SK-N-SH (cell line): ENCODE measurements at regions not wholly inside any gene's neighbourhood (a gene's known extent, or its start where the extent isn't known, plus 50 kb on each side); places are given as distances from the start of the nearest gene placed in this dataset.

ENCODE experiments used
- CTCF ChIA-PET: fragments of 300-600, 350-600 bp; formaldehyde crosslinking; extraction: SDS; loops from one replicate; lab custom pipeline; 2021; lab: Yijun Ruan, JAX
- POLR2A ChIA-PET: fragments of 350-600 bp; sonication (Branson Sonifier 250); formaldehyde crosslinking; extraction: SDS; loops from one replicate; lab custom pipeline; 2020; ENCODE audit warnings: antibody characterized with exemption, inconsistent platforms; lab: Yijun Ruan, JAX
- DNase-seq: peaks from one replicate; pipeline ENCODE4 v3.0.0; 2012
- H2AFZ ChIP-seq: fragments of 200-600 bp; sonication (generic); 2 replicates; pipeline ENCODE4 v1.8.1; 2016; ENCODE audit warnings: antibody characterized with exemption, mild to moderate bottlenecking, low read depth
- H3F3A ChIP-seq: fragments of 200-600 bp; sonication (generic); replicated peaks from 2 replicates; pipeline ENCODE3; 2016; ENCODE audit warnings: antibody characterized with exemption, mild to moderate bottlenecking; ENCODE audit not compliant: insufficient read depth
- H3K27ac ChIP-seq, 2 experiments: fragments of 200-500 bp in 1 of 2; fragments of 200-600 bp in 1 of 2; sonication (Bioruptor generic) in 1 of 2; sonication (generic), shearing (Covaris generic) in 1 of 2; 2 replicates each; pipeline versions ENCODE4 v1.5.1 to v1.6.1; 2014 to 2016; ENCODE audit warnings: low read depth in 2 of 2, inconsistent platforms in 1 of 2, low read length in 1 of 2, mild to moderate bottlenecking in 1 of 2, mixed read lengths in 1 of 2
- H3K27me3 ChIP-seq: fragments of 200-600 bp; sonication (generic), shearing (Covaris generic); 2 replicates; pipeline ENCODE4 v1.6.1; 2016; ENCODE audit warnings: mixed run types; ENCODE audit not compliant: insufficient read depth
- H3K36me3 ChIP-seq, 2 experiments: fragments of 200-500 bp in 1 of 2; fragments of 200-600 bp in 1 of 2; sonication (Bioruptor generic) in 1 of 2; sonication (generic) in 1 of 2; replicated peaks in 1 of 2; 2 replicates each; pipeline versions ENCODE3 to v1.5.1; 2014 to 2016; ENCODE audit warnings: low read length in 1 of 2, mild to moderate bottlenecking in 1 of 2; ENCODE audit not compliant: insufficient read depth in 2 of 2, control insufficient read depth in 1 of 2
- H3K4me1 ChIP-seq, 2 experiments: fragments of 200-500 bp in 1 of 2; fragments of 200-600 bp in 1 of 2; sonication (Bioruptor generic) in 1 of 2; sonication (generic), shearing (Covaris generic) in 1 of 2; 2 replicates each; pipeline versions ENCODE4 v1.5.1 to v1.6.1; 2014 to 2016; ENCODE audit warnings: low read depth in 1 of 2, low read length in 1 of 2, mixed run types in 1 of 2; ENCODE audit not compliant: insufficient read depth in 2 of 2, control insufficient read depth in 1 of 2
- H3K4me2 ChIP-seq: fragments of 200-600 bp; sonication (generic), shearing (Covaris generic); 2 replicates; pipeline ENCODE4 v1.6.1; 2017; ENCODE audit warnings: mixed run types
- H3K4me3 ChIP-seq, 2 experiments: fragments of 200-500 bp in 1 of 2; fragments of 200-600 bp in 1 of 2; sonication (Bioruptor generic) in 1 of 2; sonication (generic), shearing (Covaris generic) in 1 of 2; 2 replicates each; pipeline versions ENCODE4 v1.5.1 to v1.8.1; 2014 to 2016; ENCODE audit warnings: low read depth in 2 of 2, inconsistent platforms in 1 of 2, low read length in 1 of 2, mild to moderate bottlenecking in 1 of 2, mixed read lengths in 1 of 2, moderate library complexity in 1 of 2
- H3K79me2 ChIP-seq: fragments of 200-600 bp; sonication (generic); 2 replicates; pipeline ENCODE4 v1.8.1; 2017; ENCODE audit warnings: mild to moderate bottlenecking; ENCODE audit not compliant: insufficient read depth
- H3K9ac ChIP-seq: fragments of 200-600 bp; sonication (generic); 2 replicates; pipeline ENCODE4 v1.6.1; 2017; ENCODE audit warnings: mixed run types
- H3K9me2 ChIP-seq: fragments of 200-600 bp; sonication (generic); 2 replicates; pipeline ENCODE4 v1.6.1; 2017; ENCODE audit warnings: mixed run types
- H3K9me3 ChIP-seq: fragments of 200-600 bp; sonication (generic); 2 replicates; pipeline ENCODE4 v1.6.1; 2017; ENCODE audit warnings: mixed run types, mild to moderate bottlenecking, moderate library complexity
- H4K20me1 ChIP-seq: fragments of 200-600 bp; sonication (generic); 2 replicates; pipeline ENCODE4 v1.6.1; 2017; ENCODE audit warnings: mild to moderate bottlenecking, mixed run types; ENCODE audit not compliant: insufficient read depth
- CHD2 ChIP-seq: fragments of 150-350 bp; IDR thresholded peaks from 2 replicates; pipeline ENCODE4 v1.6.1; 2018; ENCODE audit warnings: low read length; ENCODE audit not compliant: partially characterized antibody
- FOSL2 ChIP-seq: IDR thresholded peaks from 2 replicates; pipeline ENCODE4 v1.4.0; 2012; ENCODE audit warnings: low read depth, mild to moderate bottlenecking, moderate library complexity, borderline replicate concordance
- FOXJ3 ChIP-seq: sonication (generic); formaldehyde crosslinking; IDR thresholded peaks from 2 replicates; pipeline ENCODE4 v1.5.1; 2020; ENCODE audit warnings: mild to moderate bottlenecking, missing genetic modification reagents
- GABPA ChIP-seq: IDR thresholded peaks from 2 replicates; pipeline ENCODE4 v1.4.0; 2012; ENCODE audit warnings: low read depth, mild to moderate bottlenecking
- JUND ChIP-seq: IDR thresholded peaks from 2 replicates; pipeline ENCODE4 v1.4.0; 2012
- MXI1 ChIP-seq: IDR thresholded peaks from 2 replicates; pipeline ENCODE4 v1.6.1; 2012; ENCODE audit warnings: mild to moderate bottlenecking, low read depth, low read length, improper control_type of control experiment
- NFIC ChIP-seq: IDR thresholded peaks from 2 replicates; pipeline ENCODE4 v1.4.0; 2012; ENCODE audit warnings: borderline replicate concordance
- RAD21 ChIP-seq: IDR thresholded peaks from 2 replicates; pipeline ENCODE4 v1.6.1; 2012; ENCODE audit warnings: mild to moderate bottlenecking, low read length
- RCOR1 ChIP-seq: fragments of 150-350 bp; IDR thresholded peaks from 2 replicates; pipeline ENCODE4 v1.6.1; 2017; ENCODE audit warnings: antibody characterized with exemption, low read length
- RFX5 ChIP-seq: IDR thresholded peaks from 2 replicates; pipeline ENCODE4 v1.6.1; 2012; ENCODE audit warnings: mild to moderate bottlenecking, improper control_type of control experiment, low read length
- SIN3A ChIP-seq: IDR thresholded peaks from 2 replicates; pipeline ENCODE4 v1.6.1; 2012; ENCODE audit warnings: low read depth, mild to moderate bottlenecking, low read length, moderate library complexity, borderline replicate concordance
- WGBS: methylation state at CpG from one replicate; pipeline ENCODE4 v1.1.6; 2017; ENCODE audit warnings: low lambda C conversion rate; 5-methylcytosine and 5-hydroxymethylcytosine counted together
- TF ChIP-seq, protein P1 (sequence below): IDR thresholded peaks from 2 replicates; pipeline ENCODE4 v1.6.1; 2012; ENCODE audit warnings: mild to moderate bottlenecking, low read depth, low read length, moderate library complexity
- TF ChIP-seq, protein P2 (sequence below): fragments of 150-350 bp; IDR thresholded peaks from 2 replicates; pipeline ENCODE4 v1.6.1; 2016; ENCODE audit warnings: mild to moderate bottlenecking, low read depth, low read length
- TF ChIP-seq, protein P3 (sequence below): IDR thresholded peaks from 2 replicates; pipeline ENCODE4; 2012
- TF ChIP-seq, protein P4 (sequence below): IDR thresholded peaks from 2 replicates; pipeline ENCODE4 v1.4.0; 2012; ENCODE audit warnings: low read depth
- TF ChIP-seq, protein P5 (sequence below): IDR thresholded peaks from 2 replicates; pipeline ENCODE4 v1.4.0; 2012; ENCODE audit warnings: low read depth, borderline replicate concordance

DNA sequence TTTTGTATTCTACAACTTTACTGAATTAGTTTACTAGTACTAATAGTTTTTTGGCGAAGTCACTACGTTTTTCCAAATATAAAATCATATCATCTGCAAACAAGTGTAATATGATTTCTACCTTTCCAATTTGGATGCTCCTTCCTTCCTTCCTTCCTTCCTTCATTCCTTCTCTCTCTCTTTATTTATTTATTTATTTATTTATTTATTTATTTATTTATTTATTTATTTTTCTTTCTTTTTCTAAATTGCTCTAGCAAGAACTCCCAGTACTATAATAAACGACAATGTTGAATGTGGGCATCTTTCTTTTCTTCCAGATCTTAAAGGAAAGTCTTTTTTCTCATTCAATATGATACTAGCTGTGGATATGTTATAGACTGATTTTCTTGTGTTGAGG is 656.0 kb upstream of the LUZP2 start:
- Histone ChIP-seq H3K36me3 (no peaks in the 10 kb centered on the region), H3K27me3 (no peaks in the 10 kb centered on the region), H3F3A (no peaks in the 10 kb centered on the region), H3K4me1 (no peaks in the 10 kb centered on the region), H3K9me3 (0 out of 2 replicates have a peak, but pooled peaks cover 5% of the 10 kb centered on the region), H3K9ac (no peak overlapping the region), H4K20me1 (no peaks in the 10 kb centered on the region), H2AFZ (no peak overlapping the region), H3K79me2 (no peaks in the 10 kb centered on the region), H3K4me3 (no peak overlapping the region), H3K27ac (no peak overlapping the region), H3K9me2 (no peaks in the 10 kb centered on the region), H3K4me2 (no peak overlapping the region)
- CTCF ChIA-PET = no interaction called here
- WGBS = 83% methylated on average over 3 of the region's 3 CpGs
- TF ChIP-seq, protein P1, sequence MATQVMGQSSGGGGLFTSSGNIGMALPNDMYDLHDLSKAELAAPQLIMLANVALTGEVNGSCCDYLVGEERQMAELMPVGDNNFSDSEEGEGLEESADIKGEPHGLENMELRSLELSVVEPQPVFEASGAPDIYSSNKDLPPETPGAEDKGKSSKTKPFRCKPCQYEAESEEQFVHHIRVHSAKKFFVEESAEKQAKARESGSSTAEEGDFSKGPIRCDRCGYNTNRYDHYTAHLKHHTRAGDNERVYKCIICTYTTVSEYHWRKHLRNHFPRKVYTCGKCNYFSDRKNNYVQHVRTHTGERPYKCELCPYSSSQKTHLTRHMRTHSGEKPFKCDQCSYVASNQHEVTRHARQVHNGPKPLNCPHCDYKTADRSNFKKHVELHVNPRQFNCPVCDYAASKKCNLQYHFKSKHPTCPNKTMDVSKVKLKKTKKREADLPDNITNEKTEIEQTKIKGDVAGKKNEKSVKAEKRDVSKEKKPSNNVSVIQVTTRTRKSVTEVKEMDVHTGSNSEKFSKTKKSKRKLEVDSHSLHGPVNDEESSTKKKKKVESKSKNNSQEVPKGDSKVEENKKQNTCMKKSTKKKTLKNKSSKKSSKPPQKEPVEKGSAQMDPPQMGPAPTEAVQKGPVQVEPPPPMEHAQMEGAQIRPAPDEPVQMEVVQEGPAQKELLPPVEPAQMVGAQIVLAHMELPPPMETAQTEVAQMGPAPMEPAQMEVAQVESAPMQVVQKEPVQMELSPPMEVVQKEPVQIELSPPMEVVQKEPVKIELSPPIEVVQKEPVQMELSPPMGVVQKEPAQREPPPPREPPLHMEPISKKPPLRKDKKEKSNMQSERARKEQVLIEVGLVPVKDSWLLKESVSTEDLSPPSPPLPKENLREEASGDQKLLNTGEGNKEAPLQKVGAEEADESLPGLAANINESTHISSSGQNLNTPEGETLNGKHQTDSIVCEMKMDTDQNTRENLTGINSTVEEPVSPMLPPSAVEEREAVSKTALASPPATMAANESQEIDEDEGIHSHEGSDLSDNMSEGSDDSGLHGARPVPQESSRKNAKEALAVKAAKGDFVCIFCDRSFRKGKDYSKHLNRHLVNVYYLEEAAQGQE = no peak
- no peak for TF ChIP-seq FOXJ3 (CRISPR knock-in tag)
- TF ChIP-seq RAD21 = no peak
- no peak for TF ChIP-seq JUND
- TF ChIP-seq, protein P2, sequence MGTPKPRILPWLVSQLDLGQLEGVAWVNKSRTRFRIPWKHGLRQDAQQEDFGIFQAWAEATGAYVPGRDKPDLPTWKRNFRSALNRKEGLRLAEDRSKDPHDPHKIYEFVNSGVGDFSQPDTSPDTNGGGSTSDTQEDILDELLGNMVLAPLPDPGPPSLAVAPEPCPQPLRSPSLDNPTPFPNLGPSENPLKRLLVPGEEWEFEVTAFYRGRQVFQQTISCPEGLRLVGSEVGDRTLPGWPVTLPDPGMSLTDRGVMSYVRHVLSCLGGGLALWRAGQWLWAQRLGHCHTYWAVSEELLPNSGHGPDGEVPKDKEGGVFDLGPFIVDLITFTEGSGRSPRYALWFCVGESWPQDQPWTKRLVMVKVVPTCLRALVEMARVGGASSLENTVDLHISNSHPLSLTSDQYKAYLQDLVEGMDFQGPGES = no peak
- no peak for TF ChIP-seq NFIC
- no peak for TF ChIP-seq MXI1
- TF ChIP-seq RCOR1 = no peak
- TF ChIP-seq SIN3A = no peak
- TF ChIP-seq GABPA = no peak
- TF ChIP-seq RFX5 = no peak
- TF ChIP-seq, protein P3, sequence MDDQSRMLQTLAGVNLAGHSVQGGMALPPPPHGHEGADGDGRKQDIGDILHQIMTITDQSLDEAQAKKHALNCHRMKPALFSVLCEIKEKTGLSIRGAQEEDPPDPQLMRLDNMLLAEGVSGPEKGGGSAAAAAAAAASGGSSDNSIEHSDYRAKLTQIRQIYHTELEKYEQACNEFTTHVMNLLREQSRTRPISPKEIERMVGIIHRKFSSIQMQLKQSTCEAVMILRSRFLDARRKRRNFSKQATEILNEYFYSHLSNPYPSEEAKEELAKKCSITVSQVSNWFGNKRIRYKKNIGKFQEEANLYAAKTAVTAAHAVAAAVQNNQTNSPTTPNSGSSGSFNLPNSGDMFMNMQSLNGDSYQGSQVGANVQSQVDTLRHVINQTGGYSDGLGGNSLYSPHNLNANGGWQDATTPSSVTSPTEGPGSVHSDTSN = no peak
- no peak for TF ChIP-seq FOSL2
- TF ChIP-seq, protein P4, sequence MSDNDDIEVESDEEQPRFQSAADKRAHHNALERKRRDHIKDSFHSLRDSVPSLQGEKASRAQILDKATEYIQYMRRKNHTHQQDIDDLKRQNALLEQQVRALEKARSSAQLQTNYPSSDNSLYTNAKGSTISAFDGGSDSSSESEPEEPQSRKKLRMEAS = no peak
- TF ChIP-seq, protein P5, sequence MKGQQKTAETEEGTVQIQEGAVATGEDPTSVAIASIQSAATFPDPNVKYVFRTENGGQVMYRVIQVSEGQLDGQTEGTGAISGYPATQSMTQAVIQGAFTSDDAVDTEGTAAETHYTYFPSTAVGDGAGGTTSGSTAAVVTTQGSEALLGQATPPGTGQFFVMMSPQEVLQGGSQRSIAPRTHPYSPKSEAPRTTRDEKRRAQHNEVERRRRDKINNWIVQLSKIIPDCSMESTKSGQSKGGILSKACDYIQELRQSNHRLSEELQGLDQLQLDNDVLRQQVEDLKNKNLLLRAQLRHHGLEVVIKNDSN = no peak
- TF ChIP-seq CHD2 = no peak
- POLR2A ChIA-PET = no interaction called here
- no peak for DNase-seq
